Loucy (cell line): ENCODE measurements at regions not wholly inside any gene's neighbourhood (a gene's known extent, or its start where the extent isn't known, plus 50 kb on each side); places are given as distances from the start of the nearest gene placed in this dataset.

Experiments
- H2AFZ ChIP-seq: fragments of 200-600 bp; sonication (generic); 2 replicates; pipeline ENCODE4 v1.6.0; 2016; ENCODE audit warnings: antibody characterized with exemption, mild to moderate bottlenecking, low read length, moderate library complexity
- H3F3A ChIP-seq: fragments of 200-600 bp; 2 replicates; pipeline ENCODE4 v1.6.0; 2016; ENCODE audit warnings: antibody characterized with exemption, low read depth, mild to moderate bottlenecking
- H3K27me3 ChIP-seq: fragments of 200-600 bp; sonication (generic); 2 replicates; pipeline ENCODE4 v1.6.1; 2014; ENCODE audit warnings: low read length, mild to moderate bottlenecking; ENCODE audit not compliant: insufficient read depth, poor library complexity, severe bottlenecking
- H3K36me3 ChIP-seq: fragments of 200-600 bp; sonication (generic); 2 replicates; pipeline ENCODE4 v1.6.1; 2016; ENCODE audit warnings: low read length; ENCODE audit not compliant: insufficient read depth
- H3K4me1 ChIP-seq: fragments of 200-600 bp; sonication (generic); 2 replicates; pipeline ENCODE4 v1.5.1; 2014; ENCODE audit warnings: low read length, mild to moderate bottlenecking; ENCODE audit not compliant: insufficient read depth, poor library complexity, severe bottlenecking
- H3K4me2 ChIP-seq: fragments of 200-600 bp; sonication (generic); 2 replicates; pipeline ENCODE4 v1.6.0; 2014; ENCODE audit warnings: antibody characterized with exemption, low read length, low read depth, mild to moderate bottlenecking; ENCODE audit not compliant: poor library complexity, severe bottlenecking
- H3K4me3 ChIP-seq: fragments of 200-600 bp; sonication (generic); 2 replicates; pipeline ENCODE4 v1.5.1; 2014; ENCODE audit warnings: low read length, mild to moderate bottlenecking, mixed read lengths; ENCODE audit not compliant: poor library complexity, severe bottlenecking
- H3K79me2 ChIP-seq: fragments of 200-600 bp; sonication (generic); 2 replicates; pipeline ENCODE4 v1.6.1; 2014; ENCODE audit warnings: low read length; ENCODE audit not compliant: insufficient read depth
- H3K9ac ChIP-seq: fragments of 200-600 bp; sonication (generic); 2 replicates; pipeline ENCODE4 v1.6.0; 2014; ENCODE audit warnings: mild to moderate bottlenecking, low read depth, low read length, moderate library complexity; ENCODE audit not compliant: poor library complexity, severe bottlenecking
- H3K9me2 ChIP-seq: fragments of 200-600 bp; sonication (generic); replicated peaks from 2 replicates; pipeline ENCODE4 v1.6.1; 2016; ENCODE audit warnings: low read depth, low read length, mixed read lengths
- H3K9me3 ChIP-seq: fragments of 200-600 bp; sonication (generic); 2 replicates; pipeline ENCODE4 v1.6.1; 2014; ENCODE audit warnings: mild to moderate bottlenecking, antibody characterized with exemption, low read length, low read depth; ENCODE audit not compliant: insufficient read depth
- H4K20me1 ChIP-seq: fragments of 200-600 bp; sonication (generic); 2 replicates; pipeline ENCODE4 v1.6.0; 2014; ENCODE audit warnings: antibody characterized with exemption, low read length, mild to moderate bottlenecking; ENCODE audit not compliant: insufficient read depth, poor library complexity, severe bottlenecking
- EZH2phosphoT487 ChIP-seq: fragments of 200-600 bp; IDR thresholded peaks from 2 replicates; pipeline ENCODE4 v1.6.1; 2018; ENCODE audit warnings: antibody characterized with exemption, mild to moderate bottlenecking, moderate library complexity, borderline replicate concordance
- TF ChIP-seq, protein P1 (sequence below): fragments of 200-600 bp; sonication (generic); conservative IDR thresholded peaks from 2 replicates; pipeline ENCODE4 v1.5.1; 2014; ENCODE audit warnings: mild to moderate bottlenecking, antibody characterized with exemption, low read length

DNA sequence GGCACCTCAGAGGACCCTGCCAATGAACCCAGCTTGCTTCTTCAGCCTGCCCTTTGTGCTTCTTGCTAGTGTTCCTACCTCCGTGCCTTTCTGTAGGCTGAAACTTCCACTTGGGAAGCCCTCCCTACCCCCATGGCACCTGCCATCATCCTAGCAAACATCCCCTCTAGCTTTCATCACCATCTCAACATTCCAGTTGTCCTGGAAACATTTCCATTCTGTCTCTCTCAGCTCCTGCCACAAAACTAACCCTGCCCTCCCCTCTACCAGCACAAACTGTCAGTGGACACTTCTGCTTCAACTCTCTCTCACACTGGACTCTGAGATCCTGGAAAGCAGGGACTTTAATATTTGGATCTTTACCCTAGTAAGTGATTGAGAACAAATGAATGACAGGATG, 525.8 kb upstream of the TENM4 start:
- H3K9me3 ChIP-seq: no peaks in the 10 kb centered on the region
- H3F3A ChIP-seq: no peaks in the 10 kb centered on the region
- no peaks in the 10 kb centered on the region for H3K79me2 ChIP-seq
- no peak overlapping the region for H2AFZ ChIP-seq
- H3K27me3 ChIP-seq: no peaks in the 10 kb centered on the region
- H4K20me1 ChIP-seq: no peaks in the 10 kb centered on the region
- H3K4me2 ChIP-seq: no peak overlapping the region
- no peak for TF ChIP-seq EZH2phosphoT487
- TF ChIP-seq, protein P1, sequence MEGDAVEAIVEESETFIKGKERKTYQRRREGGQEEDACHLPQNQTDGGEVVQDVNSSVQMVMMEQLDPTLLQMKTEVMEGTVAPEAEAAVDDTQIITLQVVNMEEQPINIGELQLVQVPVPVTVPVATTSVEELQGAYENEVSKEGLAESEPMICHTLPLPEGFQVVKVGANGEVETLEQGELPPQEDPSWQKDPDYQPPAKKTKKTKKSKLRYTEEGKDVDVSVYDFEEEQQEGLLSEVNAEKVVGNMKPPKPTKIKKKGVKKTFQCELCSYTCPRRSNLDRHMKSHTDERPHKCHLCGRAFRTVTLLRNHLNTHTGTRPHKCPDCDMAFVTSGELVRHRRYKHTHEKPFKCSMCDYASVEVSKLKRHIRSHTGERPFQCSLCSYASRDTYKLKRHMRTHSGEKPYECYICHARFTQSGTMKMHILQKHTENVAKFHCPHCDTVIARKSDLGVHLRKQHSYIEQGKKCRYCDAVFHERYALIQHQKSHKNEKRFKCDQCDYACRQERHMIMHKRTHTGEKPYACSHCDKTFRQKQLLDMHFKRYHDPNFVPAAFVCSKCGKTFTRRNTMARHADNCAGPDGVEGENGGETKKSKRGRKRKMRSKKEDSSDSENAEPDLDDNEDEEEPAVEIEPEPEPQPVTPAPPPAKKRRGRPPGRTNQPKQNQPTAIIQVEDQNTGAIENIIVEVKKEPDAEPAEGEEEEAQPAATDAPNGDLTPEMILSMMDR: no peak
- no peaks in the 10 kb centered on the region for H3K36me3 ChIP-seq
- H3K4me3 ChIP-seq: no peak overlapping the region
- H3K9ac ChIP-seq: no peak overlapping the region
- H3K4me1 ChIP-seq: no peaks in the 10 kb centered on the region
- no peaks in the 10 kb centered on the region for H3K9me2 ChIP-seq

DNA sequence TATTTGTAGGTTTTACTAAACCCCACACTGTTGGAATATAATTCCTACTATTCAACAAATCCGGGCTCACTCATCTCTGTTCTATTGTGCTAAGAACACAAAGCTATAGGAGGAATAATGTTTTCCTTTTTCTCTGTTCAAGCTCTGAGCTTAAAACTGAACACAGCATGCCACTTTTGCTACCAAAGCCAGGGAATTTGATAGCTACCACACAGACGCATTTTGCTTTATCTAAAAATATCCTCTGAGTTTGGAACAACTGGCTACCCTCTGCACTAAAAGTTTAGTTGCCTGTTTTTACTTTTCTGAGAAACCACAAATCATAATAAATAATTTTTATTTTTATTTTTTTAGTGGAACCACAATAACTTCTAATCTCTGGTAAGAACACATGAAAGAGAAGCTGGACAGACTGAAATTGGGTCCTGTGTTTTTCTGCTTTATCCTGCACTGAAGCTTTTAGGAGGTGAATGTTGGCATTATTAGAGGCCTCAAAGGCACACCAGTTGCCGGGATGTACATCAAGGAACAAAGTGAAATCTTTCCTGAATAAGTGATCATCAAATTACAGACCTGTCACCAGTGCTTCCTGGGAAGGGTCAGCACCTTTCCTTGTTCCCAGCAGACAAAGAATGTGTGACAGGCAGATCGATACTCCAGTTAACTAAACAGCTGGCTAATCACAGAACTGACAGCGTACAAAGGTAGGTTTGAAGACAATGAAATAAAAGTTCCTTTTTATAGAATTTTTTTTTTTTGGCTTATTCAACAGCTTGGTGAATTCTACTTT, 523.2 kb upstream of the TENM4 start:
- Histone ChIP-seq H2AFZ (no peak overlapping the region), H3K9me3 (no peaks in the 10 kb centered on the region), H3F3A (no peaks in the 10 kb centered on the region), H3K9me2 (no peaks in the 10 kb centered on the region), H3K4me3 (no peak overlapping the region), H3K79me2 (no peaks in the 10 kb centered on the region), H3K36me3 (no peaks in the 10 kb centered on the region), H3K4me1 (no peaks in the 10 kb centered on the region), H3K9ac (no peak overlapping the region), H3K4me2 (no peak overlapping the region), H4K20me1 (no peaks in the 10 kb centered on the region), H3K27me3 (no peaks in the 10 kb centered on the region)
- TF ChIP-seq, protein P1: no peak
- no peak for TF ChIP-seq EZH2phosphoT487

DNA sequence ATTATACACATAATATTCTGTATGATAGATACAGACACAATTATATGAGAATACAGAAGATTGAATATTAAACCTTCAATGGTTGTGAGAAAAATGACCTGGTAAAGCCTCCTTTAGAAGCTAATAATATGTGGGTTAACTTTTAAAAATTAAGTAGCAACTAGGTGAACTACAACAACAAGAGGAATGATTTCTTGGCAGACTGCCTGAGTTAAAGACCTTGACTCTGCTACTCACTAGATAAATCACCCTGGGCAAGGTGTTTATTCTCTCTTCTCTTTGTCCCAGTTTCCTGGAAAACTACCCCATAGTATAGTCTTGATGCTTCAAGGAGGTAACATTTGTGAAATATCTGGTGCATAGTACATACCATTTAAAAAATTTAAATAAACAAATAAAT, 519.6 kb upstream of the TENM4 start:
- H3K4me3 ChIP-seq: no peak overlapping the region
- no peak overlapping the region for H2AFZ ChIP-seq
- no peaks in the 10 kb centered on the region for H3K9me2 ChIP-seq
- H3K36me3 ChIP-seq: no peaks in the 10 kb centered on the region
- no peaks in the 10 kb centered on the region for H3K4me1 ChIP-seq
- H3K79me2 ChIP-seq: no peaks in the 10 kb centered on the region
- no peak overlapping the region for H3K4me2 ChIP-seq
- no peaks in the 10 kb centered on the region for H3F3A ChIP-seq
- H4K20me1 ChIP-seq: no peaks in the 10 kb centered on the region
- H3K9me3 ChIP-seq: peaks cover 3% of the 10 kb centered on the region; the same call in 1 of the 2 replicates
- no peak overlapping the region for H3K9ac ChIP-seq
- H3K27me3 ChIP-seq: no peaks in the 10 kb centered on the region
- TF ChIP-seq EZH2phosphoT487: no peak

DNA sequence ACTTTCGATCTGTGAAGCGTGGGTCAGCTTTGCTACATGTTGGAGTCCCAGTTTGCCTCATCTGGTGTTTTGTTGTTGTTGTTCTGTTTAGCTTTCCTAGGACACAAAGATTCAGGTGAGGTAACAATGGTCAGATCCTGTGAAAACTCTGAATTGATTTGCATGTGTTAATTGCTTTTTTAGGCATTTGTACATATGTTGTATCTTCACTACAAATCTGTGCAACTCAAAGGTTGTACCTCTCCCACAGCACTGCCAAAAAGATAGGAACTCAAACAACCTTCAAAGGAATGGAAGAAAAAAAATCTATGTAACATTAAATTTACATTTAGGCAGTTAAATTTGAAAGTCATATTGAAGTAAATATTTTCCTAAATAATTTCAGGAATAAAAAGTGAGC, 518.5 kb upstream of the TENM4 start:
- Histone ChIP-seq H3K9me3 (peaks cover 3% of the 10 kb centered on the region; the same call in 1 of the 2 replicates), H3K9me2 (no peaks in the 10 kb centered on the region), H3K27me3 (no peaks in the 10 kb centered on the region), H3F3A (no peaks in the 10 kb centered on the region), H3K36me3 (no peaks in the 10 kb centered on the region), H3K79me2 (no peaks in the 10 kb centered on the region), H3K4me1 (no peaks in the 10 kb centered on the region), H4K20me1 (no peaks in the 10 kb centered on the region), H2AFZ (no peak overlapping the region), H3K4me2 (no peak overlapping the region), H3K4me3 (no peak overlapping the region), H3K9ac (no peak overlapping the region)
- no peak for TF ChIP-seq EZH2phosphoT487
- TF ChIP-seq, protein P1: no peak
